ENCODE measurements at regions not wholly inside any gene's neighbourhood (a gene's known extent, or its start where the extent isn't known, plus 50 kb on each side); places are given as distances from the start of the nearest gene placed in this dataset.

DNA sequence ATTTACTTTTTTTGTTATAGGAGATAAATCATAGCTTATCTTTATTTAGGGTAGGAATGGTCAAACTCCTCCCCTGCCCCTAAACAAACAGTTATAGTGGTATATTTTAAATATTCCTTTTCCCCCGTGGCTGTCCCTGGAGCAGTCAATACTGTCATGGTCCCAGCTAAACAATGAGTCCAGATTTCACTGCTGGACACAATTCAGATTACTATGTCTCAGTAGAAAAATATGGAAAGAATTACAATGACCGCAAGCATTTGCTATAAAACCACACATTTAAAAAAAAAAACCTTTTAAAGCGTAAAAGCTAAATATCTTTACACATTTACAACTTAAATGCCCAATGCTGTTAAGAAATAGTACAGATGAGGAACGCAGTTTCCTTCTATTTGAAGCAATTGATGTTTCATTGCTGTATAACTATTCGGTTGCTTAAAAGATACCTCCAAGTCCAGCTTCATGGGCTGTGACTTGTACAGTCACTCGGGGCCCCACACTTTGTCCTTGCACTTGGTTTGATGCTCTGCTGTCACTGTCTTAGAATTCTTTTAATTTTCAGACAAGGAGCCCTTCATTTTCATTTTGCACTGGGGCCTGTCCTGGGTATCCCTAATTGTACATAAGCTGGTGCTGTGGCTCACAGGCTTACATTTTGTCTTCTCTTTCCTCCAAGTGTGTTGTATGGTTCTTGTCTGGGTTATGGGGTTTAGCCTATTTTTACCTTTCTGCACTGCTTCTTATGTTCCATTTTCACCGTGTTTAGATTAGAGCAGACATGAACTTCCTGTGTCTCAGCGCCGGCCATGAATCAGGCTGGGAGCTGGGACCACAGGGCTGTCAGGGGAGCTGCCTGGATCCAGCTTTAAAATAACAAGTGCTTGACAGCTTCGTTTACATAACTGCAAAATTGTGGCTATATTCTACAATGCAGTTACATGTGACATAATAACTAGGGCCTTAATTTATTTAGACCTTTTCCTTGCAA lies 530.2 kb upstream of the FZD8 start:
- TF ChIP-seq POLR2A (IDR thresholded peaks at IDR 0.05) (no peak), POLR2AphosphoS5 (IDR thresholded peaks at IDR 0.05) (no peak)
- TF ChIP-seq, protein P1, sequence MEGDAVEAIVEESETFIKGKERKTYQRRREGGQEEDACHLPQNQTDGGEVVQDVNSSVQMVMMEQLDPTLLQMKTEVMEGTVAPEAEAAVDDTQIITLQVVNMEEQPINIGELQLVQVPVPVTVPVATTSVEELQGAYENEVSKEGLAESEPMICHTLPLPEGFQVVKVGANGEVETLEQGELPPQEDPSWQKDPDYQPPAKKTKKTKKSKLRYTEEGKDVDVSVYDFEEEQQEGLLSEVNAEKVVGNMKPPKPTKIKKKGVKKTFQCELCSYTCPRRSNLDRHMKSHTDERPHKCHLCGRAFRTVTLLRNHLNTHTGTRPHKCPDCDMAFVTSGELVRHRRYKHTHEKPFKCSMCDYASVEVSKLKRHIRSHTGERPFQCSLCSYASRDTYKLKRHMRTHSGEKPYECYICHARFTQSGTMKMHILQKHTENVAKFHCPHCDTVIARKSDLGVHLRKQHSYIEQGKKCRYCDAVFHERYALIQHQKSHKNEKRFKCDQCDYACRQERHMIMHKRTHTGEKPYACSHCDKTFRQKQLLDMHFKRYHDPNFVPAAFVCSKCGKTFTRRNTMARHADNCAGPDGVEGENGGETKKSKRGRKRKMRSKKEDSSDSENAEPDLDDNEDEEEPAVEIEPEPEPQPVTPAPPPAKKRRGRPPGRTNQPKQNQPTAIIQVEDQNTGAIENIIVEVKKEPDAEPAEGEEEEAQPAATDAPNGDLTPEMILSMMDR (IDR thresholded peaks at IDR 0.05) = no peak
